RPMI7951 (cell line): ENCODE measurements at regions not wholly inside any gene's neighbourhood (a gene's known extent, or its start where the extent isn't known, plus 50 kb on each side); places are given as distances from the start of the nearest gene placed in this dataset.

Experiments
- DNase-seq: peaks from one replicate; pipeline ENCODE4 v3.0.0-alpha.2; 2012; ENCODE audit warnings: low read depth

DNA sequence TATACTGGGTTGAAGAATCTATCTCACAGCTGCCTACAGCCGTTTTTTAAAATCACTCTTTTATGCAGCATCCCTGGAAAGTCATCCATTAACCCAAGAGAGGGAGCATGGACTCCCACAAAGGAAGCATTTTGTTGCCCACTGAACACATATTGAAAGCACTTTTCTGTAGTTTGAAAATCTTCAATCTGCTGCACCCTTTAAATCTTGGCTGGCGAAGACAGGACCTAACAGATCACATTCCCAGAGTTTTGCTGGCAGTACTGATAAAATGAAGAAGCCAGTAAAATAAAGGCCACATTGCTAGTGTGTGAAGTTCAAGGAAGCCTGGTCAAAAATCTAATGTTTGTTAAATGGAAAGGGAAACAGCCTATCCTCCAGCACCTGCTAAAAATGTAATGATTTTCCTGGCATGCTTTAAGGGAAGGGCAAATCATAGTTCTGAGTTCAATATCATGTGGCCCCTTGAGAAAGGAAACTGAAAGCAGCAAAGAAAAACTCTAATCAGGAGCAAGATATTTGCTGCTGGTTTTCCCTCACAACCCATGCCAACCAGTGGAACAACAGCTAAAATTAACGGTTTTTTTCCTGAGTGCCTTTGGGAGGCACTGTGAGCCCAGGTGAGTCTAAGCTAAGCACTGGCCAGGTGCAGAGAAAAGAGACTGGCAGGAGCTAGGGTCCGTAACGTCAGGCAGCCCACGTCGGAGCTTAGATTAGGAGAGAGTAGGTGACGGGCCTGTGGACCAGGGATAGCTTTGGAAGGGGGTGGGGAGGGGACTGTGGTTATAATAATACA is 97.9 kb upstream of the PALS2 start:
- DNase-seq, result no peak

DNA sequence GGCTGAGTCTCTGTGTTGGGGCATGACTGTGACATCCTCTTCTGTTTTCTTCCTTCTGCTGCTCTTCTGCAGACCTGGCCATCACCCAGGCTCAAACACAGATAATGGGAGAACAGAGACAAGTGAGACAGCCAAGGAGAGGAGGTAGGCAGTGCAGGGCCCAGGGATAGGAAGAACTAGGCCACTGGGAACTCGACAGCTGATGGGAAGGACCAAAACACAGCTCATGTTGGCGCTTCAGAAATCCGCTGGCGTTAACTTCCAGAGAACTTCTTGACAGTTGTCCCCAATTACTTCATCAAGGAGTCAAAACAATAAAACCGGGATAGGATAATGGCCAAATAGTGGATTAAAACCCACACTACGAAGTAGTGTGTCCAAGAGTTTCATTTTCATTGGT is 97.0 kb upstream of the PALS2 start:
- DNase-seq, result no peak

DNA sequence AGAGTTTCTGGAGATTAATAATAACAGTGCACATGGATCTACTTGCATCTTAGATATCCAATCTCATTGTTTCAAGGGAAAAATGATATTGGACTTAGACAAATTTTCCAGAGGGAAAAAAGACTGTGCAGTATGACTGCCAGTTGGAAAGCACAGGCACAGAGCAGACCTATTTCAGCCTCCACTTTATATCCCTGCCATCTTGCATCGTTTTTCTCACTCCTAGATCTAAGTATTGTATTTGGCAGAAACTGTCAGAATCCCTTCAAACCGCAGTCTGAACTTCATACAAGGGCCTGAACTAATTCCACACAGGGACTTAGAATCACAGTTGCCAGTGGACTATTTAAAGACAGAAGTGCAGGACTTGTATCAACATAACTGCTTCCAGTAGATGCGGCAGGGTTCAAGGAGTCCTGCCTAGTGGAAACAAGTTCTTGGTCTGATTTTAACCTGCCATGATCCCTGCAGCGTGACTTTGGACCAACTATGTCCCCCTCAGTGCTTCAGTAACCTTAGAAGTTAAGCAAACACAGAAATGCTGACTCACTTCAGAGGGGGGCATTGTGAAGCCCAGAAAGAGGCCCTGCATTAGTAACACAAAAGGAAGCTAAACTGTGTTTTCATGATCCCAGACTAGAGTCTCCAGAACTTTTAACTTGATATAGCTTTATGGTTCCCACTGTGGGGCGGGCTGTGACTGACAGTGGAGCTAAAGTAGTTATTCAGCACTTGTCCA is 95.7 kb upstream of the PALS2 start:
- peak; percentile 90 for DNase-seq

- DNase-seq, result no peak
These were observed 95.1 kb upstream of the PALS2 start for GRCh38 chr7:24478137-24478655.

GRCh38 chr7:24480501-24480900 is 92.8 kb upstream of the PALS2 start:
- no peak for DNase-seq

- DNase-seq, result no peak
These were observed 89.4 kb upstream of the PALS2 start for GRCh38 chr7:24483804-24484203.

- DNase-seq, result no peak
These were observed 80.7 kb upstream of the PALS2 start for GRCh38 chr7:24492576-24492975.

GRCh38 chr7:24494832-24495231 is 78.4 kb upstream of the PALS2 start:
- DNase-seq, result no peak

DNA sequence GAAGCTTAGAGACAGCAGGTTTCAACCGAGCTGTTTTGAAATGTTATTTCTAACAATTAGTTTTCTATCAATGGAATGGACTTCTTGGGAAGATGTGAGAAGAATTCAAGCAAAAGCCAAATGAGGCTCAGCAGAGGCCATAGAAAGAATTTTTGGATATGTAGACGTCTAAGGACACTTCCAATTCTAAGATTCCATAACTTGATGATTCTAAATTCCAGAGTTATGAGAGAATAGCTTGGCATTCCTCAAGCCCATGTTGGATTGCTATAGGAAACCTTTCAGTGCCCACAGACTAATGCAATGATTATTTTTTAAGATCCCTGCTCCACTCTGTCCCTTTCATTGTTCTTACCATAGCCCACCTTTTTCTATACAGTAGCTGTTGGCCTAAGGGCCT is 77.2 kb upstream of the PALS2 start:
- DNase-seq, result no peak

GRCh38 chr7:24498439-24498838 is 74.8 kb upstream of the PALS2 start:
- DNase-seq, result no peak

DNA sequence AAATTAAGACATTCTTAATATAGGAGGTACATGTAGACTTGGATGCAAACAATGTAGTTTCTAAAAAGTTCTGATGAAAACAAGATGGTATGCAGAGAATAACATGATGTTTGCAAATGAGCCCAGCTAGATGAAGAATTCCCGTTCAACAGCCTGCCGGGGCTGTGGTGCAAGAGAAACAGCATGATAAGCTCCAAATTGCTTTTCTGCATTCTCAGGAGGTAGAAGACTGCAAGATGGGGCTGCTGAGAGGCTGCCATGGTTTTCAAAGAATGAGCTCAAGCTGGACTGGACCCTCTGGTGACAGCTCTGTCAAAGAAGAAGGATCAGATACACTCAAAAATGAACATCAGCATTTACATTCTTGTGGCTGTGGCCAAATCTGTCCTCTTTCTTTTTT is 73.4 kb upstream of the PALS2 start:
- no peak for DNase-seq

DNA sequence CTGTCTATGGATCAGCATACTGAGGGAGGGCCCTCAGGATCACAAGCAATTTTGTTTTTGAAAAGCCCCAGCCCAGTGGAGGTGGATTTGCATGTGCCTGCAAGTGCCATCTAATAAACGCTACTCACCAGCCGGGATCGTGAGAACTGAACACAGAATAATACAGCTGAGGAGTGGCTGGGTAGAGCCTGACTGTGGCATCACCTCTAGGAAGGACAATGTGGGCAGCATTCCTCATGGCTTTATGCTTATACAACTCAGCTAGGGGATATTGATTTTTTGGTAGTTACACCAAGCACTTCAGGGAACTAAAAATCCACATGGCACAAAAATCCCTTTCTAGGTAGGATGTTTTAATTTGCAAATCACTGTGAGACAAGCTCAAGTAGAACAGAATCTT is 72.7 kb upstream of the PALS2 start:
- no peak for DNase-seq

GRCh38 chr7:24501009-24501408 is 72.2 kb upstream of the PALS2 start:
- no peak for DNase-seq

GRCh38 chr7:24501443-24502134 is 71.7 kb upstream of the PALS2 start:
- no peak for DNase-seq

GRCh38 chr7:24502135-24502488 is 71.1 kb upstream of the PALS2 start:
- no peak for DNase-seq

- DNase-seq, result no peak
These were observed 69.7 kb upstream of the PALS2 start for GRCh38 chr7:24503506-24503905.

- DNase-seq, result no peak
These were observed 69.2 kb upstream of the PALS2 start for GRCh38 chr7:24504040-24504439.

GRCh38 chr7:24504836-24505235 is 68.4 kb upstream of the PALS2 start:
- no peak for DNase-seq

- no peak for DNase-seq
These were observed 67.3 kb upstream of the PALS2 start for GRCh38 chr7:24505968-24506367.

DNA sequence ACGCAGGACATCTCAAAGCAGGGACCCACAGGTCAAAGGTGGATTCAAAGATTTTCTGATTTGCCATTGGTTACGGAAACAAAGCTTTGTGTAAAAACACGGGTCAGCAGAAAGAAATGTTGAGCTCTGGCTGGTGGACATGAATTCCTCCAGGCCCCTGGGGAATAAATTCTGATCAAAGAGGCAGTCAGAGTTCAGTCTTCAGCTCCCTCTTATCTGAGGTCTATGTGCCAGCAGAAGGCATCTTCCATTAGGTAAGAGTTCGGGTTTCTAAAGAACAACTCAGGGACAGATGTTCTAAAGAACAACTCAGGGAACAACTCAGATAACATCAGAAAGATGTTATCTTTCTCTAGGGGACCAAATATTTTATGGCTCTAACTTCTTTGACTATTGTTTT is 64.9 kb upstream of the PALS2 start:
- no peak for DNase-seq

- no peak for DNase-seq
These were observed 62.5 kb upstream of the PALS2 start for GRCh38 chr7:24510759-24511158.

DNA sequence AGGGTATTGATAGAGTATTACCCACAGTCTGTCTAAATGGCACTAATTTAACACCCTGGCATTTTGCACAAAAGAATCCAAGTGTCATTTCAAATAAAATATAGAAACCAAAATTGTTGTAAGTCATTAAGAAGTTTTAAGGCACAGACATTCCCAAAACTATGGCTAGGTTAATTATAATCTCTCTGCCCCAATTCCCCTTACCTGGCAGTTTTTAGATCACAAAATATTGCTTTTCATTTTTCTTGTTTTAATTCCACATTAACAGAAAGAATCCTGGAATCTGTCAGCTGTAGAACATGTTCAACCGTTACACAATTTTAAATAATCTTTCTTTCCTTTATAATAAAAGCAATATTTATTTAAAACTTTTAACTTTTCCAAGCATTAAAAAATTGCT is 56.1 kb upstream of the PALS2 start:
- no peak for DNase-seq
